Transverse colon (tissue), 4 donors: ENCODE measurements at regions not wholly inside any gene's neighbourhood (a gene's known extent, or its start where the extent isn't known, plus 50 kb on each side); places are given as distances from the start of the nearest gene placed in this dataset.

Source experiments
- CTCF ChIP-seq, 5 experiments: fragments of 200-600 bp in 3 of 5; fragments of 450-650 bp in 2 of 5; sonication (generic) in 3 of 5; IDR thresholded peaks; 1 replicate in 2 of 5; 2 replicates in 3 of 5; pipeline ENCODE4 v1.5.1; 2016 to 2017; ENCODE audit warnings: antibody characterized with exemption in 5 of 5, inconsistent platforms in 3 of 5, mild to moderate bottlenecking in 2 of 5, moderate library complexity in 1 of 5
- EP300 ChIP-seq: sonication (generic); formaldehyde crosslinking; IDR thresholded peaks from one replicate; pipeline ENCODE4 v1.6.1; 2017; ENCODE audit warnings: antibody characterized with exemption, low read depth
- POLR2A ChIP-seq: fragments of 450-650 bp; IDR thresholded peaks from one replicate; pipeline ENCODE4 v1.6.1; 2016; ENCODE audit warnings: antibody characterized with exemption, mild to moderate bottlenecking, moderate library complexity
- POLR2AphosphoS5 ChIP-seq, 3 donors: sonication (generic); formaldehyde crosslinking; IDR thresholded peaks; one replicate each; pipeline ENCODE4 v1.6.1; 2016; ENCODE audit warnings: antibody characterized with exemption in 3 of 3

- TF ChIP-seq CTCF (IDR thresholded peaks at IDR 0.05) (no peak), POLR2AphosphoS5 (IDR thresholded peaks at IDR 0.05) (no peak), POLR2A (no peak), EP300 (no peak)
These were observed 492.6 kb downstream of the COG6 start for GRCh38 chr13:40148101-40148500.
